Right lobe of liver (tissue), 6 donors: ENCODE measurements at regions not wholly inside any gene's neighbourhood (a gene's known extent, or its start where the extent isn't known, plus 50 kb on each side); places are given as distances from the start of the nearest gene placed in this dataset.

Experiments used
- ATAC-seq, 4 donors: fragments of 200-7000 bp; cut with Tn5 transposase; one replicate each; pipeline ENCODE4 v1.9.1; 2020; ENCODE audit warnings: mild to moderate bottlenecking in 4 of 4, moderate library complexity in 4 of 4
- DNase-seq, 3 donors: peaks; one replicate each; pipeline ENCODE4 v3.0.0-alpha.2; 2020
- H3K27ac ChIP-seq, 3 donors: fragments of 200-600 bp; one replicate each; pipeline ENCODE4 v1.8.0; 2022
- H3K27me3 ChIP-seq, 2 donors: fragments of 200-600 bp; one replicate each; pipeline ENCODE4 v1.8.0; 2022
- H3K36me3 ChIP-seq, 4 donors: fragments of 200-600 bp; sonication (generic) in 1 of 4; one replicate each; pipeline versions ENCODE4 v1.5.1 to v1.8.0; 2017 to 2022; ENCODE audit warnings: control low read depth in 1 of 4
- H3K4me1 ChIP-seq, 4 donors: fragments of 200-600 bp; sonication (generic) in 1 of 4; one replicate each; pipeline versions ENCODE4 v1.5.1 to v1.8.0; 2017 to 2022; ENCODE audit warnings: control low read depth in 1 of 4
- H3K4me3 ChIP-seq, 3 donors: fragments of 200-600 bp; one replicate each; pipeline ENCODE4 v1.8.0; 2022
- H3K9me3 ChIP-seq, 4 donors: fragments of 200-600 bp; sonication (generic) in 1 of 4; one replicate each; pipeline versions ENCODE4 v1.5.1 to v1.8.0; 2017 to 2022; ENCODE audit warnings: control low read depth in 1 of 4
- CTCF ChIP-seq, 4 donors: fragments of 200-600 bp in 3 of 4; fragments of 450-650 bp in 1 of 4; IDR thresholded peaks; one replicate each; pipeline versions ENCODE4 v1.5.1 to v1.8.0; 2016 to 2022; ENCODE audit warnings: antibody characterized with exemption in 4 of 4, mild to moderate bottlenecking in 2 of 4
- POLR2A ChIP-seq: fragments of 450-650 bp; IDR thresholded peaks from one replicate; pipeline ENCODE4 v1.6.1; 2017; ENCODE audit warnings: antibody characterized with exemption, mild to moderate bottlenecking
- WGBS: methylation state at CpG from one replicate; pipeline ENCODE4 v1.1.6; 2018; ENCODE audit warnings: low coverage, low lambda C conversion rate; ENCODE audit not compliant: insufficient coverage; ENCODE audit errors: missing lambda C conversion rate; 5-methylcytosine and 5-hydroxymethylcytosine counted together
- intact Hi-C, 2 donors: fragments of 100-400 bp; cut with DNase I; formaldehyde crosslinking; loops; one replicate each; pipeline versions ENCODE4 v1.11.2 to v1.14.1; 2022
- donor health status: DM: no; HTN: yes; CAD: no.
- donor health status: DM: no; HTN: no; CAD: no.
- donor health status: DM: no; HTN: no; CAD: no.
- donor health status: DM: no; HTN: yes; CAD: no.
- donor health status: DM: no; HTN: yes; CAD: no.

DNA sequence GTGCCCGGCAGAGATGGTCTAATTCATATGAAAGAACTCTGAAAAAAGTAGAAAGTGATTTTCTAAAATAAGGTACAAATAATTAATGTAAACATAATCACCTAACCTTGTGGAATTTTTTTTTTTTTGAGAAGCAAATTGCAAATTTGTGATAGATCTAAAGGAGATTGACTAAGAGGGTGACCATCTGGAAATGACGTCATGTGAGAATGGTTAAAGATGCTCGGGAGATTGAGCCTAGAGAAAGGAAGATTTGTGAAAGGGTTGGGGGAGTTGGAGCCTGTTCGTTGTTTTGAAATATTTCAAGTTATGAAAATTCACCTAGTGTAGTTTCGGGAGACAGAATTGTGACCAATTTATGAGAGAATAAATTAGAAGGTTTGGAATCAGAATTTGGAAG is 115.7 kb upstream of the ANK2 start:
- 55% methylated on average over 5 of the region's 5 CpGs for WGBS
- Histone ChIP-seq H3K4me1 (no peaks in the 10 kb centered on the region), H3K4me3 (no peak overlapping the region), H3K27ac (no peak overlapping the region), H3K27me3 (no peaks in the 10 kb centered on the region), H3K9me3 (no peaks in the 10 kb centered on the region), H3K36me3 (no peaks in the 10 kb centered on the region)
- ATAC-seq (no peak), DNase-seq (no peak)
- no peak for TF ChIP-seq CTCF (IDR thresholded peaks at IDR 0.05)
- TF ChIP-seq POLR2A, result no peak
- intact Hi-C loops, result loop anchor here in 1 of 2 donors (10.0 kb wide), 1 partner anchor 79 kb away; no protein-coding TSS in a partner anchor

DNA sequence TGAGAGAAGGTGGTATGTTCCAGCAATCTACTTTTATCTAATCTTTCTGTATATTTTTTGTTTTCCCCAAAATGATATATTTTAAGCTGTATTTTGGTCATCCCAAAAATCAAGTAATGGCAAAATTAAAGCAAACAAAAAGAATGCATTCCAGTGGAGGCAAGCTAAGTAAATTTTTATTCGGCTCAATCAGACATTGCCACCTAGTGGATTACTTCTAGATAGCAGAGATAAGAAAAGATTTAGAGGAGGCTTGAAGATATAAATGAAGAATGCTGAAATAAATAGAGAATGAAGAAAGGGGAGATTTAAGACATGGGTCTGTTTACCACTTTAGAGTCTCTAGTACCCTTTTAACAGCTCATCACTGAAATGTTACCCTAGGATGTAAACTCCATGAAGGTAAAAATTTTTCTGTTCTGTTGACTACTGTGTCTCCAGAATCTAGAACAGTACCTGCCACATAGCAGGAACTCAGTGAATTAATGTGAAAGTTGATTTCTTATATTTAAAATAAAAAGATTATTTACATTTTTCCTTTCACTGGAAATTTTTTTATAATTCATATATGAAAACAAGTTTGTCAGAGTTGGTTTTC is 110.9 kb upstream of the ANK2 start:
- DNase-seq (no peak), ATAC-seq (peak; percentile 53 to 71 (median 68))
- intact Hi-C loops, result loop anchor here in 1 of 2 donors (10.0 kb wide), 1 partner anchor 84 kb away; no protein-coding TSS in a partner anchor
- TF ChIP-seq POLR2A, result no peak
- TF ChIP-seq CTCF (IDR thresholded peaks at IDR 0.05), result peak; percentile 65 to 73 (median 68)
- no peak overlapping the region for H3K27ac ChIP-seq
- H3K36me3 ChIP-seq, result no peaks in the 10 kb centered on the region
- no peaks in the 10 kb centered on the region for H3K27me3 ChIP-seq
- H3K4me3 ChIP-seq, result no peak overlapping the region
- H3K4me1 ChIP-seq, result no peaks in the 10 kb centered on the region
- H3K9me3 ChIP-seq, result no peaks in the 10 kb centered on the region
- WGBS, result 0% methylated on average over 1 of the region's 1 CpG

GRCh38 chr4:112939901-112940300 is 109.6 kb upstream of the ANK2 start:
- no peaks in the 10 kb centered on the region for H3K27me3 ChIP-seq
- TF ChIP-seq POLR2A (no peak), CTCF (IDR thresholded peaks at IDR 0.05) (no peak)
- H3K9me3 ChIP-seq, result no peaks in the 10 kb centered on the region
- no peaks in the 10 kb centered on the region for H3K4me1 ChIP-seq
- H3K27ac ChIP-seq, result no peak overlapping the region
- no peaks in the 10 kb centered on the region for H3K36me3 ChIP-seq
- ATAC-seq (no peak), DNase-seq (no peak)
- H3K4me3 ChIP-seq, result no peak overlapping the region
- 73% methylated on average over 4 of the region's 4 CpGs for whole genome bisulfite sequencing
- intact Hi-C loops, result loop anchor here in 1 of 2 donors (10.0 kb wide), 1 partner anchor 85 kb away; no protein-coding TSS in a partner anchor

GRCh38 chr4:112940336-112940735 is 109.1 kb upstream of the ANK2 start:
- no peak overlapping the region for H3K27ac ChIP-seq
- no peak for TF ChIP-seq CTCF (IDR thresholded peaks at IDR 0.05)
- TF ChIP-seq POLR2A, result no peak
- no peaks in the 10 kb centered on the region for H3K36me3 ChIP-seq
- H3K27me3 ChIP-seq, result no peaks in the 10 kb centered on the region
- intact Hi-C loops, result no loop called here
- H3K9me3 ChIP-seq, result no peaks in the 10 kb centered on the region
- H3K4me3 ChIP-seq, result no peak overlapping the region
- DNase-seq (no peak), ATAC-seq (no peak)
- no peaks in the 10 kb centered on the region for H3K4me1 ChIP-seq

DNA sequence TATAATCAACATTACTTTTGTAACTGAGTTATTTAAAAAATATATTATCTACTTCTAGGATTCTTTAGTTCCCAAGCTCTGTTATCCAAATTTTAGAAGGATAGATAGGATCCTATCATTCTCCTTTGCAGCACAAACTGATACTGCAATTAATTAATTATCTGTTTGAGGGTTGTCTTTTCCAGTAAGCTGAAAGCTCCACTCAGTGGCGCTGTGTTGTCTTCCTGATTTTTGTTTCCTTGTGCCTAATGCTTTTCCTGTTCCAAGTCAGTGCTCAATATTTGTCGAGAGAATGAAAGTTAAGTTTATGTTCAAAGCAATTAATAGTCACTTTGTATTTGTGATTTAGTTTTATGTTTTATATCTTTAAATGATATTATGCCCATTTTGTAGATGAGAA is 107.4 kb upstream of the ANK2 start:
- no peak for TF ChIP-seq POLR2A
- no peaks in the 10 kb centered on the region for H3K36me3 ChIP-seq
- no peak for ATAC-seq
- no peaks in the 10 kb centered on the region for H3K9me3 ChIP-seq
- intact Hi-C loops, result no loop called here
- no peak overlapping the region for H3K4me3 ChIP-seq
- no peaks in the 10 kb centered on the region for H3K27me3 ChIP-seq
- no peak for DNase-seq
- WGBS, result 69% methylated on average over 2 of the region's 2 CpGs
- H3K27ac ChIP-seq, result no peak overlapping the region
- H3K4me1 ChIP-seq, result no peaks in the 10 kb centered on the region
